Skeletal muscle tissue (tissue), 3 donors: ENCODE measurements at regions not wholly inside any gene's neighbourhood (a gene's known extent, or its start where the extent isn't known, plus 50 kb on each side); places are given as distances from the start of the nearest gene placed in this dataset.
A peak's percentile ranks its signal among the peaks of the same experiment; 100 is the strongest.

Experiments used
- H3K27ac ChIP-seq: one replicate; pipeline ENCODE4 v1.7.0; 2013; ENCODE audit warnings: mild to moderate bottlenecking, low read depth, low read length, inconsistent platforms
- H3K27me3 ChIP-seq, 3 donors: one replicate each; pipeline ENCODE4 v1.7.0; 2013; ENCODE audit warnings: low read length in 3 of 3; ENCODE audit not compliant: control insufficient read depth in 3 of 3, insufficient read depth in 3 of 3
- H3K36me3 ChIP-seq, 3 donors: one replicate each; pipeline ENCODE4 v1.7.0; 2013; ENCODE audit warnings: low read length in 3 of 3; ENCODE audit not compliant: control insufficient read depth in 3 of 3, insufficient read depth in 3 of 3
- H3K4me1 ChIP-seq, 3 donors: one replicate each; pipeline ENCODE4 v1.7.0; 2013; ENCODE audit warnings: low read length in 3 of 3, mild to moderate bottlenecking in 3 of 3; ENCODE audit not compliant: control insufficient read depth in 3 of 3, insufficient read depth in 3 of 3
- H3K4me3 ChIP-seq, 3 donors: one replicate each; pipeline ENCODE4 v1.7.0; 2013; ENCODE audit warnings: low read length in 3 of 3
- H3K9ac ChIP-seq, 3 donors: one replicate each; pipeline ENCODE4 v1.7.0; 2013; ENCODE audit warnings: low read length in 3 of 3, mild to moderate bottlenecking in 3 of 3, moderate library complexity in 2 of 3, low read depth in 1 of 3
- H3K9me3 ChIP-seq, 3 donors: one replicate each; pipeline ENCODE4 v1.7.0; 2013; ENCODE audit warnings: low read length in 3 of 3; ENCODE audit not compliant: control insufficient read depth in 3 of 3
- donor health status: Osteomylitis.

DNA sequence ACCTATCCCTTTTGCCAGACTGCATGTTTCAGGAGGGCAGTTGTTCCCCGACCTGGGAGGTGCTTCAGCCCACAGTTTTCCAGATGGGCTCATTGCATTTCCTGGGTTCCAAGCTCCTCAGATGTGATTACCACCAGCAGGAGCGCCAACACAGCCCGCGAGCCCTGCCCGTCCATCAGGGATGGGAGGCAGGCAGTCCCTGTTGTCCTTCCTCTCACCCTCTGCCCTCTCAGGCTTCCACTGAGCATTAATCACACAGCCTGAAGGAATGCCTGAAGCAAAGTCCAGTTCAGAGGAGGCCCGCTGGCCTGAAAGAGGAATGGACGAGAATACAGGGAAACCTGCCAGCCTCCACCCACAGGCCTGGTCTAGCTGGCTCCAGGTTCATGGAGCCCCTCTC is 256.3 kb upstream of the SDK2 start:
- Histone ChIP-seq H3K4me1 (peaks cover 0 to 3% (median 0%) of the 10 kb centered on the region in 3 donors), H3K36me3 (no peaks in the 10 kb centered on the region), H3K27ac (no peak overlapping the region), H3K27me3 (peaks cover 42 to 77% (median 51%) of the 10 kb centered on the region in 3 donors), H3K9me3 (no peaks in the 10 kb centered on the region), H3K4me3 (no peak overlapping the region), H3K9ac (no peak overlapping the region)

- no peak overlapping the region for H3K27ac ChIP-seq
- peaks cover 0 to 3% (median 0%) of the 10 kb centered on the region in 3 donors for H3K4me1 ChIP-seq
- no peak overlapping the region for H3K9ac ChIP-seq
- no peak overlapping the region for H3K4me3 ChIP-seq
- H3K27me3 ChIP-seq = peaks cover 42 to 75% (median 51%) of the 10 kb centered on the region in 3 donors
- no peaks in the 10 kb centered on the region for H3K36me3 ChIP-seq
- H3K9me3 ChIP-seq = no peaks in the 10 kb centered on the region
These were observed 257.0 kb upstream of the SDK2 start for GRCh38 chr17:73901249-73901648.

GRCh38 chr17:73901661-73902415 is 257.6 kb upstream of the SDK2 start:
- H3K27me3 ChIP-seq = peaks cover 42 to 75% (median 54%) of the 10 kb centered on the region in 3 donors
- peaks cover 0 to 3% (median 0%) of the 10 kb centered on the region in 3 donors for H3K9me3 ChIP-seq
- H3K9ac ChIP-seq = no peak overlapping the region
- no peak overlapping the region for H3K27ac ChIP-seq
- H3K4me1 ChIP-seq = peaks cover 0 to 3% (median 0%) of the 10 kb centered on the region in 3 donors
- peak overlapping the region in 1 of 3 donors; percentile 29 for H3K4me3 ChIP-seq
- H3K36me3 ChIP-seq = no peaks in the 10 kb centered on the region

DNA sequence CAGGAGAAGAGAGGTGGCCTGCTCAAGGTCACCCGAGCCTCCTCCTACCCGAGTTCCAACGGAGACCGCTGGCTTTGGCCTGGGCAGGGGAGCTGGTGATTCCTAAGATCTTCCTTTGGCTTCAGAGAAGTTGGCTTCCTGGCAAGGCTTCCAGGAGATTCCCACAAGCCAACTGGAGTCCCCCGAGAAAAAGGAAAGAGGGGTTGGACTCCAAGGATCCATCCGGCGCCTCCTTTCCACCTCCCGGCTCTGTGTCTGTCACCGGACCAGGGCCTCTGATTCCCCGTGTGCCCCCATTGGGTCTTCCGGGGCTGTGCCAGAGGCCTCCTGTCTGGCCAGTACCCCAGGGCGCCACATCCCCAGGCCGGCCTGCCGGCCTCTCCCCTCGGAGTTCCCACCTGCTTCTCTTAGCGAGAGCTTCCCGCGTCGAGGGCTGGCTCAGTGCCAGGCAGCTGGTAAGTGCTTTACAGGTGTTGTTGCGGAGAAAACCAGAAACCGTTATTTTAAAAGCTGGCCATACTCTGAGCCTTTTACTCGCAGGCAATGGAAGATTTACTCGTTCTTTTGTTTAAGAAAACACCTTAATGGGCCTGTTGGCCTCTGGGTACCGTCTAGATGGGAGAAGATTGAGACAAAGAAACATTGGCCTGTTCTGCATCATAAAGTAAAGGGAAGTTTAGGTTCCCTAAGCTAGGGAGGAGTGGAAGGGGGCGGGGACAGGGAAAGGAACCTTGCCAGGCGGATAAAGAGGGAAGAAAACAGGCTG is 258.4 kb upstream of the SDK2 start:
- H3K4me3 ChIP-seq = peak overlapping the region in 1 of 3 donors; percentile 29
- H3K27me3 ChIP-seq = peaks cover 42 to 76% (median 58%) of the 10 kb centered on the region in 3 donors
- H3K4me1 ChIP-seq = peaks cover 0 to 3% (median 0%) of the 10 kb centered on the region in 3 donors
- peaks cover 0 to 3% (median 0%) of the 10 kb centered on the region in 3 donors for H3K9me3 ChIP-seq
- no peaks in the 10 kb centered on the region for H3K36me3 ChIP-seq
- no peak overlapping the region for H3K27ac ChIP-seq
- H3K9ac ChIP-seq = no peak overlapping the region

- Histone ChIP-seq H3K9me3 (peaks cover 0 to 3% (median 0%) of the 10 kb centered on the region in 3 donors), H3K4me1 (peaks cover 0 to 2% (median 0%) of the 10 kb centered on the region in 3 donors), H3K27me3 (peaks cover 20 to 62% (median 46%) of the 10 kb centered on the region in 3 donors), H3K4me3 (no peak overlapping the region), H3K27ac (no peak overlapping the region), H3K9ac (no peak overlapping the region), H3K36me3 (no peaks in the 10 kb centered on the region)
These were observed 262.9 kb upstream of the SDK2 start for GRCh38 chr17:73906896-73907870.

GRCh38 chr17:73909186-73909585 is 264.9 kb upstream of the SDK2 start:
- Histone ChIP-seq H3K4me1 (no peaks in the 10 kb centered on the region), H3K36me3 (no peaks in the 10 kb centered on the region), H3K9ac (no peak overlapping the region), H3K4me3 (no peak overlapping the region), H3K9me3 (peaks cover 0 to 3% (median 1%) of the 10 kb centered on the region in 3 donors), H3K27me3 (peaks cover 3 to 48% (median 29%) of the 10 kb centered on the region in 3 donors), H3K27ac (no peak overlapping the region)

- Histone ChIP-seq H3K4me1 (no peaks in the 10 kb centered on the region), H3K27ac (no peak overlapping the region), H3K27me3 (peaks cover 0 to 47% (median 24%) of the 10 kb centered on the region in 3 donors), H3K9ac (no peak overlapping the region), H3K4me3 (no peak overlapping the region), H3K9me3 (peaks cover 0 to 8% (median 3%) of the 10 kb centered on the region in 3 donors), H3K36me3 (no peaks in the 10 kb centered on the region)
These were observed 266.0 kb upstream of the SDK2 start for GRCh38 chr17:73910206-73910605.

DNA sequence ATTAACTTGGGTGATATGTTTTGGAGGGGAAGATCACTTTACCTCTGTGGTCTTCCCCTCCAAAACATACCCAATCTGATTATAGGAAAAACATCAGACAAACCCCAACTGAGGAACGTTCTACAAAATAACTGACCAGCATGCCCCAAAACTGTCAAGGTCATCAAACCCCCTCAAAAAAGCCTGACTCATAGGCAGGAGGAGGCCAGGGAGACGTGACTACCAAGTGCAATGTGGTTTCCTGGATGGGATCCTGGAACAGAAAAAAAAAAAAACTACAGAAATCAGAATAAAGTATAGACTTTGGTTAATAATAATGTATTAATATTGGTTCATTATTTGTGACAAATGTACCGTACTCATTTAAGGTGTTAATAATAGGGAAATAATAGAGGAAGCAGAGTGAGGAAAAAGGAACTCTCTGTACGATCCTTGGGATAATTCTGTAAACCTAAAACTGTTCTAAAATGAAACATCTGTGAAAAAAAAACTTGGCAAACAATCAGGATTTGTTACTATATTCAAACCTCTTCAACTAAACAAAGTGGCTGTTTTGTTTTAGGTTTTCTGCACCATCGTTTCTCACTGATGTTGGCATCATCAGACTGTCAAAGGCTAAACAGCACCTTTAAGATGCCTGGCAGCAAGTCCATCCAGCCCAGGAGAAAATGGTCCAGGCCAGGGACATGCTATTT is 266.7 kb upstream of the SDK2 start:
- Histone ChIP-seq H3K4me3 (no peak overlapping the region), H3K27me3 (peaks cover 0 to 42% (median 24%) of the 10 kb centered on the region in 3 donors), H3K9me3 (peaks cover 0 to 8% (median 3%) of the 10 kb centered on the region in 3 donors)

More for the DNA sequence above, 266.7 kb upstream of the SDK2 start:
- Histone ChIP-seq H3K36me3 (no peaks in the 10 kb centered on the region), H3K9ac (no peak overlapping the region), H3K4me1 (no peaks in the 10 kb centered on the region), H3K27ac (no peak overlapping the region)
